Peyer's patch (tissue), 4 donors: ENCODE measurements at regions not wholly inside any gene's neighbourhood (a gene's known extent, or its start where the extent isn't known, plus 50 kb on each side); places are given as distances from the start of the nearest gene placed in this dataset.

Experiments used
- DNase-seq, 3 donors: peaks; one replicate each; pipeline ENCODE4 v3.0.0-alpha.2; 2017 to 2019
- H3K27ac ChIP-seq, 4 donors: fragments of 200-600 bp; sonication (generic); one replicate each; pipeline ENCODE4 v1.5.1; 2016 to 2019
- H3K27me3 ChIP-seq, 2 donors: fragments of 200-600 bp; sonication (generic); one replicate each; pipeline ENCODE4 v1.5.1; 2019
- H3K36me3 ChIP-seq, 3 donors: fragments of 200-600 bp; sonication (generic); one replicate each; pipeline ENCODE4 v1.5.1; 2016 to 2019
- H3K4me1 ChIP-seq, 4 donors: fragments of 200-600 bp; sonication (generic); one replicate each; pipeline ENCODE4 v1.5.1; 2016 to 2019
- H3K4me3 ChIP-seq, 4 donors: fragments of 200-600 bp; sonication (generic); 1 replicate in 3 of 4; 2 replicates in 1 of 4; pipeline ENCODE4 v1.5.1; 2016 to 2019; ENCODE audit warnings: mild to moderate bottlenecking in 1 of 4
- H3K9me3 ChIP-seq, 4 donors: fragments of 200-600 bp; sonication (generic); one replicate each; pipeline ENCODE4 v1.5.1; 2016 to 2019; ENCODE audit warnings: mild to moderate bottlenecking in 1 of 4
- POLR2A ChIP-seq, 2 donors: fragments of 450-650 bp; IDR thresholded peaks; one replicate each; pipeline ENCODE4 v1.5.1; 2017; ENCODE audit warnings: antibody characterized with exemption in 2 of 2, mild to moderate bottlenecking in 2 of 2, moderate library complexity in 2 of 2
- TF ChIP-seq, protein P1 (sequence below), 6 experiments: fragments of 450-650 bp in 4 of 6; fragments of 200-600 bp in 2 of 6; sonication (generic) in 1 of 6; IDR thresholded peaks; one replicate each; pipeline ENCODE4 v1.5.1; 2017 to 2019; ENCODE audit warnings: antibody characterized with exemption in 6 of 6, mild to moderate bottlenecking in 3 of 6, moderate library complexity in 1 of 6

GRCh38 chr7:46586406-46586805 is 665.3 kb upstream of the IGFBP3 start:
- no peak for TF ChIP-seq POLR2A (IDR thresholded peaks at IDR 0.05)
- TF ChIP-seq, protein P1, sequence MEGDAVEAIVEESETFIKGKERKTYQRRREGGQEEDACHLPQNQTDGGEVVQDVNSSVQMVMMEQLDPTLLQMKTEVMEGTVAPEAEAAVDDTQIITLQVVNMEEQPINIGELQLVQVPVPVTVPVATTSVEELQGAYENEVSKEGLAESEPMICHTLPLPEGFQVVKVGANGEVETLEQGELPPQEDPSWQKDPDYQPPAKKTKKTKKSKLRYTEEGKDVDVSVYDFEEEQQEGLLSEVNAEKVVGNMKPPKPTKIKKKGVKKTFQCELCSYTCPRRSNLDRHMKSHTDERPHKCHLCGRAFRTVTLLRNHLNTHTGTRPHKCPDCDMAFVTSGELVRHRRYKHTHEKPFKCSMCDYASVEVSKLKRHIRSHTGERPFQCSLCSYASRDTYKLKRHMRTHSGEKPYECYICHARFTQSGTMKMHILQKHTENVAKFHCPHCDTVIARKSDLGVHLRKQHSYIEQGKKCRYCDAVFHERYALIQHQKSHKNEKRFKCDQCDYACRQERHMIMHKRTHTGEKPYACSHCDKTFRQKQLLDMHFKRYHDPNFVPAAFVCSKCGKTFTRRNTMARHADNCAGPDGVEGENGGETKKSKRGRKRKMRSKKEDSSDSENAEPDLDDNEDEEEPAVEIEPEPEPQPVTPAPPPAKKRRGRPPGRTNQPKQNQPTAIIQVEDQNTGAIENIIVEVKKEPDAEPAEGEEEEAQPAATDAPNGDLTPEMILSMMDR (IDR thresholded peaks at IDR 0.05): no peak
- H3K4me1 ChIP-seq: peaks cover 0 to 8% (median 0%) of the 10 kb centered on the region in 4 donors
- no peaks in the 10 kb centered on the region for H3K27me3 ChIP-seq
- no peak overlapping the region for H3K27ac ChIP-seq
- no peak for DNase-seq
- H3K4me3 ChIP-seq: no peak overlapping the region
- no peaks in the 10 kb centered on the region for H3K9me3 ChIP-seq
- no peaks in the 10 kb centered on the region for H3K36me3 ChIP-seq

GRCh38 chr7:46583656-46584055 is 662.6 kb upstream of the IGFBP3 start:
- H3K9me3 ChIP-seq: no peaks in the 10 kb centered on the region
- H3K27ac ChIP-seq: no peak overlapping the region
- no peaks in the 10 kb centered on the region for H3K27me3 ChIP-seq
- H3K36me3 ChIP-seq: no peaks in the 10 kb centered on the region
- no peaks in the 10 kb centered on the region for H3K4me1 ChIP-seq
- no peak overlapping the region for H3K4me3 ChIP-seq
- DNase-seq: no peak
- TF ChIP-seq, protein P1 (IDR thresholded peaks at IDR 0.05): no peak
- no peak for TF ChIP-seq POLR2A (IDR thresholded peaks at IDR 0.05)

DNA sequence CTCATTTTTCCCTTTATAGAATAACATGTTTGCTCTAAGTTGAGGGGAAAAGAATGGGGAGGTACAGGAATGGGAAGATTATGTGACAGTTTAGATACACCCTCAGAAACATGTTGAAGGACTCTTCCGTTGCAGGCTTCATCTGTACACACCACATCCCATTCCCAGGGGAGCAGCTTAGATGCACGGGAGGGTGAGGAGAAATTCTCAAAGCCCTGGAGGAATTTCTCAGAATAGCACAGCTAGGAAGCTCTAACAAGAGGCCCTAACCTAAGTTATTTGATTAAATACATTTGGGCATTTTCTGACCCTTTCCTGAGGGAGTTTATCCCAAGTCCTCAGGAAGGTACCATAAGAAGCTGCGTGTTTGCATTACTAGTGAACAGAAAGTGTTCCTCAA is 660.2 kb upstream of the IGFBP3 start:
- TF ChIP-seq POLR2A (IDR thresholded peaks at IDR 0.05): no peak
- TF ChIP-seq, protein P1 (IDR thresholded peaks at IDR 0.05): no peak
- H3K4me1 ChIP-seq: no peaks in the 10 kb centered on the region

GRCh38 chr7:46580766-46581165 is 659.7 kb upstream of the IGFBP3 start:
- TF ChIP-seq, protein P1 (IDR thresholded peaks at IDR 0.05): no peak
- TF ChIP-seq POLR2A (IDR thresholded peaks at IDR 0.05): no peak
- no peak for DNase-seq
- Histone ChIP-seq H3K27ac (no peak overlapping the region), H3K36me3 (no peaks in the 10 kb centered on the region), H3K27me3 (no peaks in the 10 kb centered on the region), H3K4me3 (no peak overlapping the region), H3K4me1 (no peaks in the 10 kb centered on the region), H3K9me3 (no peaks in the 10 kb centered on the region)

More for the DNA sequence above, 660.2 kb upstream of the IGFBP3 start:
- H3K9me3 ChIP-seq: no peaks in the 10 kb centered on the region
- H3K4me3 ChIP-seq: no peak overlapping the region
- H3K27me3 ChIP-seq: no peaks in the 10 kb centered on the region
- no peak overlapping the region for H3K27ac ChIP-seq
- DNase-seq: no peak
- no peaks in the 10 kb centered on the region for H3K36me3 ChIP-seq

GRCh38 chr7:46577394-46577793 is 656.3 kb upstream of the IGFBP3 start:
- no peaks in the 10 kb centered on the region for H3K9me3 ChIP-seq
- H3K4me3 ChIP-seq: no peak overlapping the region
- H3K36me3 ChIP-seq: no peaks in the 10 kb centered on the region
- no peak for DNase-seq
- no peaks in the 10 kb centered on the region for H3K27me3 ChIP-seq
- no peaks in the 10 kb centered on the region for H3K4me1 ChIP-seq
- no peak for TF ChIP-seq POLR2A (IDR thresholded peaks at IDR 0.05)
- TF ChIP-seq, protein P1 (IDR thresholded peaks at IDR 0.05): no peak
- H3K27ac ChIP-seq: no peak overlapping the region

GRCh38 chr7:46576950-46577349 is 655.9 kb upstream of the IGFBP3 start:
- Histone ChIP-seq H3K27ac (no peak overlapping the region), H3K36me3 (no peaks in the 10 kb centered on the region), H3K9me3 (no peaks in the 10 kb centered on the region), H3K4me3 (no peak overlapping the region), H3K27me3 (no peaks in the 10 kb centered on the region), H3K4me1 (no peaks in the 10 kb centered on the region)
- no peak for DNase-seq
- TF ChIP-seq, protein P1 (IDR thresholded peaks at IDR 0.05): no peak
- TF ChIP-seq POLR2A (IDR thresholded peaks at IDR 0.05): no peak
